ENCODE measurements at regions not wholly inside any gene's neighbourhood (a gene's known extent, or its start where the extent isn't known, plus 50 kb on each side); places are given as distances from the start of the nearest gene placed in this dataset.

DNA sequence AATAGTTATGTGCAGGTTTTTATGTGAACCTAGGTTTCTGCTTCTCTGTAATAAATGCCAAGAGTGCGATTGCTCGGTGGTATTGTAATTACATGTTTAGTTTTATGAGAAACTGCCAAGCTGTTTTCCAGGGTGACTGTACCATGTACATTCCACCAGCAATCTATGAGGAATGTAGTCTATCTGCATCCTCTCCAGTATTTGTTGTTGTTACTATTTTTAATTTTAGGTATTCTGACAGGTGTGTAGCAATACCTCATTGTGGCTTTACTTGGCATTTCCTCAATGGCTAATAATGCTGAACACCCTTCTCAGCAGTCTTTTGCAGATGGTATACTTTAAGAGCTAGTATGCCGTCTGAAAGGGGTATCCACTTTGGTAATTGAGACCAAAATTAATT is 142.1 kb downstream of the BMP2 start:
- no peak for ATAC-seq
- TF ChIP-seq ISL1 (CRISPR knock-in tag; IDR thresholded peaks at IDR 0.05) (no peak), CREB5 (CRISPR knock-in tag; IDR thresholded peaks at IDR 0.05; ENCODE audit: low read depth) (no peak), CSRNP3 (CRISPR knock-in tag; IDR thresholded peaks at IDR 0.05) (no peak), RARB (CRISPR knock-in tag; IDR thresholded peaks at IDR 0.05) (no peak), TCF4 (CRISPR knock-in tag; IDR thresholded peaks at IDR 0.05; ENCODE audit: borderline replicate concordance) (no peak), OSR1 (CRISPR knock-in tag; IDR thresholded peaks at IDR 0.05) (no peak), GLIS3 (CRISPR knock-in tag; IDR thresholded peaks at IDR 0.05) (no peak), ZNF70 (CRISPR knock-in tag; IDR thresholded peaks at IDR 0.05) (no peak), ZNF565 (CRISPR knock-in tag; conservative IDR thresholded peaks at IDR 0.05; ENCODE audit: low read depth) (no peak), ZNF8 (CRISPR knock-in tag; IDR thresholded peaks at IDR 0.05) (no peak), BACH2 (CRISPR knock-in tag; IDR thresholded peaks at IDR 0.05; ENCODE audit: borderline replicate concordance) (no peak)
- TF ChIP-seq, protein P1, sequence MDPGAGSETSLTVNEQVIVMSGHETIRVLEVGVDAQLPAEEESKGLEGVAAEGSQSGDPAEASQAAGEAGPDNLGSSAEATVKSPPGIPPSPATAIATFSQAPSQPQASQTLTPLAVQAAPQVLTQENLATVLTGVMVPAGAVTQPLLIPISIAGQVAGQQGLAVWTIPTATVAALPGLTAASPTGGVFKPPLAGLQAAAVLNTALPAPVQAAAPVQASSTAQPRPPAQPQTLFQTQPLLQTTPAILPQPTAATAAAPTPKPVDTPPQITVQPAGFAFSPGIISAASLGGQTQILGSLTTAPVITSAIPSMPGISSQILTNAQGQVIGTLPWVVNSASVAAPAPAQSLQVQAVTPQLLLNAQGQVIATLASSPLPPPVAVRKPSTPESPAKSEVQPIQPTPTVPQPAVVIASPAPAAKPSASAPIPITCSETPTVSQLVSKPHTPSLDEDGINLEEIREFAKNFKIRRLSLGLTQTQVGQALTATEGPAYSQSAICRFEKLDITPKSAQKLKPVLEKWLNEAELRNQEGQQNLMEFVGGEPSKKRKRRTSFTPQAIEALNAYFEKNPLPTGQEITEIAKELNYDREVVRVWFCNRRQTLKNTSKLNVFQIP (CRISPR knock-in tag; IDR thresholded peaks at IDR 0.05; ENCODE audit: borderline replicate concordance, low read depth): no peak

- no peak for ATAC-seq
- TF ChIP-seq ZNF70 (CRISPR knock-in tag; IDR thresholded peaks at IDR 0.05) (no peak), GLIS3 (CRISPR knock-in tag; IDR thresholded peaks at IDR 0.05) (no peak), CSRNP3 (CRISPR knock-in tag; IDR thresholded peaks at IDR 0.05) (no peak), RARB (CRISPR knock-in tag; IDR thresholded peaks at IDR 0.05) (no peak), TSHZ2 (CRISPR knock-in tag; IDR thresholded peaks at IDR 0.05) (no peak), PPARA (CRISPR knock-in tag; IDR thresholded peaks at IDR 0.05; ENCODE audit: borderline replicate concordance) (no peak), ISL1 (CRISPR knock-in tag; IDR thresholded peaks at IDR 0.05) (no peak), ZFP3 (CRISPR knock-in tag; IDR thresholded peaks at IDR 0.05) (no peak), CREB5 (CRISPR knock-in tag; IDR thresholded peaks at IDR 0.05; ENCODE audit: low read depth) (no peak), TOX (CRISPR knock-in tag; IDR thresholded peaks at IDR 0.05; ENCODE audit: borderline replicate concordance) (no peak)
- TF ChIP-seq, protein P2, sequence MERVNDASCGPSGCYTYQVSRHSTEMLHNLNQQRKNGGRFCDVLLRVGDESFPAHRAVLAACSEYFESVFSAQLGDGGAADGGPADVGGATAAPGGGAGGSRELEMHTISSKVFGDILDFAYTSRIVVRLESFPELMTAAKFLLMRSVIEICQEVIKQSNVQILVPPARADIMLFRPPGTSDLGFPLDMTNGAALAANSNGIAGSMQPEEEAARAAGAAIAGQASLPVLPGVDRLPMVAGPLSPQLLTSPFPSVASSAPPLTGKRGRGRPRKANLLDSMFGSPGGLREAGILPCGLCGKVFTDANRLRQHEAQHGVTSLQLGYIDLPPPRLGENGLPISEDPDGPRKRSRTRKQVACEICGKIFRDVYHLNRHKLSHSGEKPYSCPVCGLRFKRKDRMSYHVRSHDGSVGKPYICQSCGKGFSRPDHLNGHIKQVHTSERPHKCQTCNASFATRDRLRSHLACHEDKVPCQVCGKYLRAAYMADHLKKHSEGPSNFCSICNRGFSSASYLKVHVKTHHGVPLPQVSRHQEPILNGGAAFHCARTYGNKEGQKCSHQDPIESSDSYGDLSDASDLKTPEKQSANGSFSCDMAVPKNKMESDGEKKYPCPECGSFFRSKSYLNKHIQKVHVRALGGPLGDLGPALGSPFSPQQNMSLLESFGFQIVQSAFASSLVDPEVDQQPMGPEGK (CRISPR knock-in tag; IDR thresholded peaks at IDR 0.05; ENCODE audit: borderline replicate concordance): no peak
Observed at GRCh38 chr20:6914986-6915385, 147.5 kb downstream of the BMP2 start.

All from SK-N-SH treated with all-trans-retinoic acid at 6 μM for 48 hours (cell line).